ENCODE measurements at regions not wholly inside any gene's neighbourhood (a gene's known extent, or its start where the extent isn't known, plus 50 kb on each side); places are given as distances from the start of the nearest gene placed in this dataset.

DNA sequence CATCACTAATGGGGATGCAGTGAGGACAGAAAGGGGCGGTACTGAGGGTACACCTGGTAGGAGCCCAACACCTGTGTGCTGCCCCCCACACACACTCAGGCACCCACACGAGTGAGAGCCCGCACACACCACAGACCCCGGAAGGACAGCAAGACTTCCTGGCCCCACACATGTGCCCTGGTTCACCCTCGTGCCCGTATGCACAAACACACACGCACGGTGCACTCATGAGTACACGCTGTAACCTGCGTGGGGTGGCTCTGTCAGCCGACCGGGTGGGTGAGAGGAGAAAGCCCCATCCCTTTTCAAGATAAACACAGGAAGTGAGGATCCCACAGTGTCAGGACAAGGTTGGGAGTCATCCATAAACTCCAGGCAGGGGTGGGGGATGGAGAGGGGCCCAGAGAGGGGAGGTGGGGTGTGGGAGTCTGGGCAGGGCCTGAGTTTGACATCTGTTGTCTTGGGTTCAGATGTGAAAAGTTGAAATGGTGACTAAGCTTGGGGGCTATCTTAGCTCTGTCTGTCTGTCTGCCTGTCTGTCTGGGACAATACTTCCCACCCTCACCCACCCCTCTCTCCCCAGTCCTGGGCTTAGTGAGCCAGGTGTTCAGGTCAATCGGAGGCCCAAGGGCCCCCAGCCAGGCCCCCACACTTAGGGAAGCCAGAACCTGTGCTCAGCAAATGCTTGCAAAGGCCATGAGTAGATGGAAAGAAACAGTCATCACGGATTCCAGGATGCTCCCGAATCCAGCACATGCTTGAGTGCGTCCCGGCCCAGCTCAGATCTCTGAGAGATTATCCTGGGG, 119.8 kb upstream of the ZBTB40 start:
- ATAC-seq (no peak), DNase-seq (ENCODE audit: low spot score) (no peak)
- no peaks in the 10 kb centered on the region for H3K79me2 ChIP-seq (replicated peaks; ENCODE audit: insufficient read depth)
- Mint-ChIP-seq H3K27me3 (ENCODE audit: insufficient read depth, low read depth, poor library complexity) (peaks cover 5% of the 10 kb centered on the region), H3K36me3 (ENCODE audit: low read depth) (no peaks in the 10 kb centered on the region; the same call in 2 of the 3 replicates), H3K27ac (peak overlapping the region; percentile 57; the same call in 1 of the 2 replicates), H3K9me3 (no peaks in the 10 kb centered on the region), H3K4me1 (no peaks in the 10 kb centered on the region; the same call in 2 of the 3 replicates), H3K4me3 (no peak overlapping the region)
- no peaks in the 10 kb centered on the region for H4K20me1 ChIP-seq (replicated peaks; ENCODE audit: insufficient read depth)
- no peaks in the 10 kb centered on the region for H3K4me1 ChIP-seq (ENCODE audit: insufficient read depth)
- no peak overlapping the region for H2AFZ ChIP-seq
- H3K9me2 ChIP-seq (ENCODE audit: insufficient read depth), result peaks cover 5% of the 10 kb centered on the region; the same call in 1 of the 2 replicates
- H3K4me2 ChIP-seq, result no peak overlapping the region
- no peaks in the 10 kb centered on the region for H3K27me3 ChIP-seq (ENCODE audit: insufficient read depth)
- no peaks in the 10 kb centered on the region for H3F3A ChIP-seq (replicated peaks; ENCODE audit: low read depth)
- no peaks in the 10 kb centered on the region for H3K36me3 ChIP-seq (ENCODE audit: insufficient read depth)
- TF ChIP-seq, protein P1, sequence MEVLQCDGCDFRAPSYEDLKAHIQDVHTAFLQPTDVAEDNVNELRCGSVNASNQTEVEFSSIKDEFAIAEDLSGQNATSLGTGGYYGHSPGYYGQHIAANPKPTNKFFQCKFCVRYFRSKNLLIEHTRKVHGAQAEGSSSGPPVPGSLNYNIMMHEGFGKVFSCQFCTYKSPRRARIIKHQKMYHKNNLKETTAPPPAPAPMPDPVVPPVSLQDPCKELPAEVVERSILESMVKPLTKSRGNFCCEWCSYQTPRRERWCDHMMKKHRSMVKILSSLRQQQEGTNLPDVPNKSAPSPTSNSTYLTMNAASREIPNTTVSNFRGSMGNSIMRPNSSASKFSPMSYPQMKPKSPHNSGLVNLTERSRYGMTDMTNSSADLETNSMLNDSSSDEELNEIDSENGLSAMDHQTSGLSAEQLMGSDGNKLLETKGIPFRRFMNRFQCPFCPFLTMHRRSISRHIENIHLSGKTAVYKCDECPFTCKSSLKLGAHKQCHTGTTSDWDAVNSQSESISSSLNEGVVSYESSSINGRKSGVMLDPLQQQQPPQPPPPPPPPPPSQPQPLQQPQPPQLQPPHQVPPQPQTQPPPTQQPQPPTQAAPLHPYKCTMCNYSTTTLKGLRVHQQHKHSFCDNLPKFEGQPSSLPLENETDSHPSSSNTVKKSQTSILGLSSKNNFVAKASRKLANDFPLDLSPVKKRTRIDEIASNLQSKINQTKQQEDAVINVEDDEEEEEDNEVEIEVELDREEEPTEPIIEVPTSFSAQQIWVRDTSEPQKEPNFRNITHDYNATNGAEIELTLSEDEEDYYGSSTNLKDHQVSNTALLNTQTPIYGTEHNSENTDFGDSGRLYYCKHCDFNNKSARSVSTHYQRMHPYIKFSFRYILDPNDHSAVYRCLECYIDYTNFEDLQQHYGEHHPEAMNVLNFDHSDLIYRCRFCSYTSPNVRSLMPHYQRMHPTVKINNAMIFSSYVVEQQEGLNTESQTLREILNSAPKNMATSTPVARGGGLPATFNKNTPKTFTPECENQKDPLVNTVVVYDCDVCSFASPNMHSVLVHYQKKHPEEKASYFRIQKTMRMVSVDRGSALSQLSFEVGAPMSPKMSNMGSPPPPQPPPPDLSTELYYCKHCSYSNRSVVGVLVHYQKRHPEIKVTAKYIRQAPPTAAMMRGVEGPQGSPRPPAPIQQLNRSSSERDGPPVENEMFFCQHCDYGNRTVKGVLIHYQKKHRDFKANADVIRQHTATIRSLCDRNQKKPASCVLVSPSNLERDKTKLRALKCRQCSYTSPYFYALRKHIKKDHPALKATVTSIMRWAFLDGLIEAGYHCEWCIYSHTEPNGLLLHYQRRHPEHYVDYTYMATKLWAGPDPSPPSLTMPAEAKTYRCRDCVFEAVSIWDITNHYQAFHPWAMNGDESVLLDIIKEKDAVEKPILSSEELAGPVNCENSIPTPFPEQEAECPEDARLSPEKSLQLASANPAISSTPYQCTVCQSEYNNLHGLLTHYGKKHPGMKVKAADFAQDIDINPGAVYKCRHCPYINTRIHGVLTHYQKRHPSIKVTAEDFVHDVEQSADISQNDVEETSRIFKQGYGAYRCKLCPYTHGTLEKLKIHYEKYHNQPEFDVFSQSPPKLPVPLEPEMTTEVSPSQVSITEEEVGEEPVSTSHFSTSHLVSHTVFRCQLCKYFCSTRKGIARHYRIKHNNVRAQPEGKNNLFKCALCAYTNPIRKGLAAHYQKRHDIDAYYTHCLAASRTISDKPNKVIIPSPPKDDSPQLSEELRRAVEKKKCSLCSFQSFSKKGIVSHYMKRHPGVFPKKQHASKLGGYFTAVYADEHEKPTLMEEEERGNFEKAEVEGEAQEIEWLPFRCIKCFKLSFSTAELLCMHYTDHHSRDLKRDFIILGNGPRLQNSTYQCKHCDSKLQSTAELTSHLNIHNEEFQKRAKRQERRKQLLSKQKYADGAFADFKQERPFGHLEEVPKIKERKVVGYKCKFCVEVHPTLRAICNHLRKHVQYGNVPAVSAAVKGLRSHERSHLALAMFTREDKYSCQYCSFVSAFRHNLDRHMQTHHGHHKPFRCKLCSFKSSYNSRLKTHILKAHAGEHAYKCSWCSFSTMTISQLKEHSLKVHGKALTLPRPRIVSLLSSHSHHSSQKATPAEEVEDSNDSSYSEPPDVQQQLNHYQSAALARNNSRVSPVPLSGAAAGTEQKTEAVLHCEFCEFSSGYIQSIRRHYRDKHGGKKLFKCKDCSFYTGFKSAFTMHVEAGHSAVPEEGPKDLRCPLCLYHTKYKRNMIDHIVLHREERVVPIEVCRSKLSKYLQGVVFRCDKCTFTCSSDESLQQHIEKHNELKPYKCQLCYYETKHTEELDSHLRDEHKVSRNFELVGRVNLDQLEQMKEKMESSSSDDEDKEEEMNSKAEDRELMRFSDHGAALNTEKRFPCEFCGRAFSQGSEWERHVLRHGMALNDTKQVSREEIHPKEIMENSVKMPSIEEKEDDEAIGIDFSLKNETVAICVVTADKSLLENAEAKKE (CRISPR knock-in tag; IDR thresholded peaks at IDR 0.05), result no peak
- TF ChIP-seq EZH2 (IDR thresholded peaks at IDR 0.05; ENCODE audit: low read depth, unreplicated experiment), result no peak
- TF ChIP-seq JUNB (IDR thresholded peaks at IDR 0.05; ENCODE audit: unreplicated experiment), result no peak
- no peak for TF ChIP-seq ZNF114 (CRISPR knock-in tag; IDR thresholded peaks at IDR 0.05)
- no peak for TF ChIP-seq STAT1 (IDR thresholded peaks at IDR 0.05; ENCODE audit: unreplicated experiment)
- no peak for TF ChIP-seq POLR2AphosphoS5 (IDR thresholded peaks at IDR 0.05; ENCODE audit: low read depth)
- TF ChIP-seq, protein P2, sequence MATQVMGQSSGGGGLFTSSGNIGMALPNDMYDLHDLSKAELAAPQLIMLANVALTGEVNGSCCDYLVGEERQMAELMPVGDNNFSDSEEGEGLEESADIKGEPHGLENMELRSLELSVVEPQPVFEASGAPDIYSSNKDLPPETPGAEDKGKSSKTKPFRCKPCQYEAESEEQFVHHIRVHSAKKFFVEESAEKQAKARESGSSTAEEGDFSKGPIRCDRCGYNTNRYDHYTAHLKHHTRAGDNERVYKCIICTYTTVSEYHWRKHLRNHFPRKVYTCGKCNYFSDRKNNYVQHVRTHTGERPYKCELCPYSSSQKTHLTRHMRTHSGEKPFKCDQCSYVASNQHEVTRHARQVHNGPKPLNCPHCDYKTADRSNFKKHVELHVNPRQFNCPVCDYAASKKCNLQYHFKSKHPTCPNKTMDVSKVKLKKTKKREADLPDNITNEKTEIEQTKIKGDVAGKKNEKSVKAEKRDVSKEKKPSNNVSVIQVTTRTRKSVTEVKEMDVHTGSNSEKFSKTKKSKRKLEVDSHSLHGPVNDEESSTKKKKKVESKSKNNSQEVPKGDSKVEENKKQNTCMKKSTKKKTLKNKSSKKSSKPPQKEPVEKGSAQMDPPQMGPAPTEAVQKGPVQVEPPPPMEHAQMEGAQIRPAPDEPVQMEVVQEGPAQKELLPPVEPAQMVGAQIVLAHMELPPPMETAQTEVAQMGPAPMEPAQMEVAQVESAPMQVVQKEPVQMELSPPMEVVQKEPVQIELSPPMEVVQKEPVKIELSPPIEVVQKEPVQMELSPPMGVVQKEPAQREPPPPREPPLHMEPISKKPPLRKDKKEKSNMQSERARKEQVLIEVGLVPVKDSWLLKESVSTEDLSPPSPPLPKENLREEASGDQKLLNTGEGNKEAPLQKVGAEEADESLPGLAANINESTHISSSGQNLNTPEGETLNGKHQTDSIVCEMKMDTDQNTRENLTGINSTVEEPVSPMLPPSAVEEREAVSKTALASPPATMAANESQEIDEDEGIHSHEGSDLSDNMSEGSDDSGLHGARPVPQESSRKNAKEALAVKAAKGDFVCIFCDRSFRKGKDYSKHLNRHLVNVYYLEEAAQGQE (IDR thresholded peaks at IDR 0.05; ENCODE audit: unreplicated experiment), result no peak
- no peak for TF ChIP-seq NANOG (IDR thresholded peaks at IDR 0.05; ENCODE audit: borderline replicate concordance)
- TF ChIP-seq, protein P3, sequence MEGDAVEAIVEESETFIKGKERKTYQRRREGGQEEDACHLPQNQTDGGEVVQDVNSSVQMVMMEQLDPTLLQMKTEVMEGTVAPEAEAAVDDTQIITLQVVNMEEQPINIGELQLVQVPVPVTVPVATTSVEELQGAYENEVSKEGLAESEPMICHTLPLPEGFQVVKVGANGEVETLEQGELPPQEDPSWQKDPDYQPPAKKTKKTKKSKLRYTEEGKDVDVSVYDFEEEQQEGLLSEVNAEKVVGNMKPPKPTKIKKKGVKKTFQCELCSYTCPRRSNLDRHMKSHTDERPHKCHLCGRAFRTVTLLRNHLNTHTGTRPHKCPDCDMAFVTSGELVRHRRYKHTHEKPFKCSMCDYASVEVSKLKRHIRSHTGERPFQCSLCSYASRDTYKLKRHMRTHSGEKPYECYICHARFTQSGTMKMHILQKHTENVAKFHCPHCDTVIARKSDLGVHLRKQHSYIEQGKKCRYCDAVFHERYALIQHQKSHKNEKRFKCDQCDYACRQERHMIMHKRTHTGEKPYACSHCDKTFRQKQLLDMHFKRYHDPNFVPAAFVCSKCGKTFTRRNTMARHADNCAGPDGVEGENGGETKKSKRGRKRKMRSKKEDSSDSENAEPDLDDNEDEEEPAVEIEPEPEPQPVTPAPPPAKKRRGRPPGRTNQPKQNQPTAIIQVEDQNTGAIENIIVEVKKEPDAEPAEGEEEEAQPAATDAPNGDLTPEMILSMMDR (conservative IDR thresholded peaks at IDR 0.05; ENCODE audit: low read depth in 2 of 2), result no peak
- TF ChIP-seq EZH2phosphoT487 (IDR thresholded peaks at IDR 0.05; ENCODE audit: unreplicated experiment), result no peak
- no peak for TF ChIP-seq CREB1 (CRISPR knock-in tag; IDR thresholded peaks at IDR 0.05; ENCODE audit: low read depth)
- H3K4me3 ChIP-seq, result no peak overlapping the region
- no peak overlapping the region for H3K27ac ChIP-seq (ENCODE audit: low read depth)
